Breast epithelium (tissue), 3 donors: ENCODE measurements at regions not wholly inside any gene's neighbourhood (a gene's known extent, or its start where the extent isn't known, plus 50 kb on each side); places are given as distances from the start of the nearest gene placed in this dataset.

ENCODE experiments used
- CTCF ChIP-seq, 3 donors: fragments of 450-650 bp; IDR thresholded peaks; one replicate each; pipeline ENCODE4 v1.5.1; 2016 to 2017; ENCODE audit warnings: antibody characterized with exemption in 3 of 3, mild to moderate bottlenecking in 3 of 3, moderate library complexity in 3 of 3
- POLR2A ChIP-seq: fragments of 450-650 bp; IDR thresholded peaks from one replicate; pipeline ENCODE4 v1.6.1; 2016; ENCODE audit warnings: antibody characterized with exemption, mild to moderate bottlenecking, moderate library complexity
- POLR2AphosphoS5 ChIP-seq, 3 donors: sonication (generic); formaldehyde crosslinking; IDR thresholded peaks; one replicate each; pipeline ENCODE4 v1.6.1; 2017; ENCODE audit warnings: antibody characterized with exemption in 3 of 3

GRCh38 chr3:86830566-86830965 lies 160.4 kb downstream of the VGLL3 start:
- no peak for TF ChIP-seq CTCF (IDR thresholded peaks at IDR 0.05)
- TF ChIP-seq POLR2A = no peak
- TF ChIP-seq POLR2AphosphoS5 (IDR thresholded peaks at IDR 0.05) = no peak
